Omental fat pad (tissue), 3 donors: ENCODE measurements at regions not wholly inside any gene's neighbourhood (a gene's known extent, or its start where the extent isn't known, plus 50 kb on each side); places are given as distances from the start of the nearest gene placed in this dataset.

Source experiments
- ATAC-seq: fragments of 150-250 bp; one replicate; pipeline ENCODE4 v1.9.1; 2016; ENCODE audit warnings: mild to moderate bottlenecking, moderate library complexity; ENCODE audit not compliant: low FRiP score
- DNase-seq: peaks from one replicate; pipeline ENCODE4 v3.0.0-alpha.2; 2019; ENCODE audit warnings: low spot score
- CTCF ChIP-seq, 3 donors: fragments of 450-650 bp; IDR thresholded peaks; one replicate each; pipeline ENCODE4 v1.5.1; 2016 to 2017; ENCODE audit warnings: antibody characterized with exemption in 3 of 3, mild to moderate bottlenecking in 3 of 3, moderate library complexity in 2 of 3

- ATAC-seq (no peak), DNase-seq (no peak)
Observed at GRCh38 chr3:13171704-13172643, 98.7 kb upstream of the IQSEC1 start.

GRCh38 chr3:13170317-13170716, 97.1 kb upstream of the IQSEC1 start:
- ATAC-seq, result no peak
- no peak for TF ChIP-seq CTCF (IDR thresholded peaks at IDR 0.05)
- no peak for DNase-seq

More at GRCh38 chr3:13171704-13172643, 98.7 kb upstream of the IQSEC1 start:
- TF ChIP-seq CTCF (IDR thresholded peaks at IDR 0.05), result no peak

- DNase-seq, result no peak
- ATAC-seq, result no peak
- TF ChIP-seq CTCF (IDR thresholded peaks at IDR 0.05), result no peak
Observed at GRCh38 chr3:13168391-13168790, 95.2 kb upstream of the IQSEC1 start.

GRCh38 chr3:13167829-13168228, 94.6 kb upstream of the IQSEC1 start:
- DNase-seq, result no peak
- no peak for ATAC-seq
- TF ChIP-seq CTCF (IDR thresholded peaks at IDR 0.05), result no peak

GRCh38 chr3:13167064-13167743, 94.0 kb upstream of the IQSEC1 start:
- no peak for TF ChIP-seq CTCF (IDR thresholded peaks at IDR 0.05)
- DNase-seq (no peak), ATAC-seq (no peak)

GRCh38 chr3:13166243-13167063, 93.2 kb upstream of the IQSEC1 start:
- ATAC-seq, result no peak
- no peak for DNase-seq

More at GRCh38 chr3:13166243-13167063, 93.2 kb upstream of the IQSEC1 start:
- TF ChIP-seq CTCF (IDR thresholded peaks at IDR 0.05), result no peak
